ENCODE measurements at regions not wholly inside any gene's neighbourhood (a gene's known extent, or its start where the extent isn't known, plus 50 kb on each side); places are given as distances from the start of the nearest gene placed in this dataset.

GRCh38 chr3:157693762-157694161 is 190.5 kb upstream of the VEPH1 start:
- H3K4me1 ChIP-seq (ENCODE audit: insufficient read depth, low read length) = no peaks in the 10 kb centered on the region
- TF ChIP-seq, protein P1, sequence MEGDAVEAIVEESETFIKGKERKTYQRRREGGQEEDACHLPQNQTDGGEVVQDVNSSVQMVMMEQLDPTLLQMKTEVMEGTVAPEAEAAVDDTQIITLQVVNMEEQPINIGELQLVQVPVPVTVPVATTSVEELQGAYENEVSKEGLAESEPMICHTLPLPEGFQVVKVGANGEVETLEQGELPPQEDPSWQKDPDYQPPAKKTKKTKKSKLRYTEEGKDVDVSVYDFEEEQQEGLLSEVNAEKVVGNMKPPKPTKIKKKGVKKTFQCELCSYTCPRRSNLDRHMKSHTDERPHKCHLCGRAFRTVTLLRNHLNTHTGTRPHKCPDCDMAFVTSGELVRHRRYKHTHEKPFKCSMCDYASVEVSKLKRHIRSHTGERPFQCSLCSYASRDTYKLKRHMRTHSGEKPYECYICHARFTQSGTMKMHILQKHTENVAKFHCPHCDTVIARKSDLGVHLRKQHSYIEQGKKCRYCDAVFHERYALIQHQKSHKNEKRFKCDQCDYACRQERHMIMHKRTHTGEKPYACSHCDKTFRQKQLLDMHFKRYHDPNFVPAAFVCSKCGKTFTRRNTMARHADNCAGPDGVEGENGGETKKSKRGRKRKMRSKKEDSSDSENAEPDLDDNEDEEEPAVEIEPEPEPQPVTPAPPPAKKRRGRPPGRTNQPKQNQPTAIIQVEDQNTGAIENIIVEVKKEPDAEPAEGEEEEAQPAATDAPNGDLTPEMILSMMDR (conservative IDR thresholded peaks at IDR 0.05) = no peak
- H2BK15ac ChIP-seq (ENCODE audit: low read depth, low read length) = no peak overlapping the region
- H3K27ac ChIP-seq (ENCODE audit: insufficient read length, low read depth, low read length) = no peak overlapping the region
- H2BK20ac ChIP-seq (ENCODE audit: low read depth, low read length, poor library complexity, severe bottlenecking) = no peak overlapping the region
- H2AK5ac ChIP-seq (ENCODE audit: insufficient read length, low read length) = no peak overlapping the region
- WGBS (ENCODE audit: extremely low coverage, insufficient read length, low lambda C conversion rate) = no CpG with 5 or more reads among the region's 1 CpG
- no peak overlapping the region for H3K14ac ChIP-seq (ENCODE audit: insufficient read depth, low read length)
- Mint-ChIP-seq H3K27me3 (ENCODE audit: low read depth) (no peaks in the 10 kb centered on the region), H3K4me1 (no peaks in the 10 kb centered on the region), H3K36me3 (ENCODE audit: insufficient read depth in 1 of 3, low read depth in 3 of 3) (no peaks in the 10 kb centered on the region), H3K27ac (no peak overlapping the region), H3K9me3 (peaks cover 8 to 10% of the 10 kb centered on the region in 2 experiments; a peak in 4 of 5 replicates), H3K4me3 (no peak overlapping the region)
- no peak overlapping the region for H3K9ac ChIP-seq (ENCODE audit: extremely low read depth, insufficient read length, low read length)
- H4K5ac ChIP-seq (ENCODE audit: insufficient read length, low read depth, low read length) = no peak overlapping the region
- H3K4ac ChIP-seq (ENCODE audit: low read depth, low read length) = no peak overlapping the region
- no peaks in the 10 kb centered on the region for H4K20me1 ChIP-seq (ENCODE audit: control insufficient read depth, insufficient read depth, insufficient read length)
- no peak overlapping the region for H3K23ac ChIP-seq (ENCODE audit: insufficient read length, low read depth, low read length)
- no peaks in the 10 kb centered on the region for H3K79me1 ChIP-seq (ENCODE audit: insufficient read depth, low read depth, low read length, poor library complexity, severe bottlenecking)
- H2BK12ac ChIP-seq (ENCODE audit: insufficient read length, low read depth, low read length) = no peak overlapping the region
- H4K8ac ChIP-seq (replicated peaks; ENCODE audit: insufficient read length, low read depth, low read length) = no peak overlapping the region
- no peak overlapping the region for H3K18ac ChIP-seq (ENCODE audit: insufficient read length, low read depth, low read length)
- H3K23me2 ChIP-seq (ENCODE audit: insufficient read length, low read depth, low read length, poor library complexity, severe bottlenecking) = no peaks in the 10 kb centered on the region
- no peak overlapping the region for H3T11ph ChIP-seq (ENCODE audit: low read length)
- H4K91ac ChIP-seq (ENCODE audit: insufficient read length, low read depth, low read length) = no peak overlapping the region
- no peak for DNase-seq
- H2BK120ac ChIP-seq (ENCODE audit: low read depth, low read length, poor library complexity, severe bottlenecking) = no peak overlapping the region
- no peaks in the 10 kb centered on the region for H3K27me3 ChIP-seq (ENCODE audit: insufficient read depth, low read length)
- H3K56ac ChIP-seq (ENCODE audit: insufficient read length, low read depth, low read length) = no peak overlapping the region
- no peaks in the 10 kb centered on the region for H3K79me2 ChIP-seq (ENCODE audit: insufficient read depth, low read length)
- no peak overlapping the region for H2AFZ ChIP-seq (ENCODE audit: low read length)
- H3K9me3 ChIP-seq (ENCODE audit: control insufficient read depth, low read depth, low read length) = no peaks in the 10 kb centered on the region
- no peak overlapping the region for H3K4me2 ChIP-seq (ENCODE audit: insufficient read depth, insufficient read length, low read length)
- no peak overlapping the region for H2BK5ac ChIP-seq (ENCODE audit: insufficient read length, low read length)

Data from H9 (cell line).